ENCODE measurements at regions not wholly inside any gene's neighbourhood (a gene's known extent, or its start where the extent isn't known, plus 50 kb on each side); places are given as distances from the start of the nearest gene placed in this dataset.

GRCh38 chr5:8663374-8663773, 794.4 kb downstream of the MTRR start:
- H3K36me3 ChIP-seq (ENCODE audit: insufficient read depth, low read length) = no peaks in the 10 kb centered on the region

GRCh38 chr5:8675182-8675581, 806.2 kb downstream of the MTRR start:
- no peak for TF ChIP-seq REST (IDR thresholded peaks at IDR 0.05; ENCODE audit: borderline replicate concordance)
- TF ChIP-seq MXI1 (conservative IDR thresholded peaks at IDR 0.05; ENCODE audit: poor library complexity, severe bottlenecking) = no peak
- no peak for TF ChIP-seq POLR2AphosphoS5 (IDR thresholded peaks at IDR 0.05)
- TF ChIP-seq TAF1 (IDR thresholded peaks at IDR 0.05; ENCODE audit: low read depth) = no peak
- no peak for TF ChIP-seq RAD21 (conservative IDR thresholded peaks at IDR 0.05)
- no peak for TF ChIP-seq EZH2 (IDR thresholded peaks at IDR 0.05; ENCODE audit: borderline replicate concordance, insufficient read depth, low read length, poor library complexity, severe bottlenecking)
- no peak for TF ChIP-seq SMC3 (conservative IDR thresholded peaks at IDR 0.05; ENCODE audit: poor library complexity)
- TF ChIP-seq EP300 (conservative IDR thresholded peaks at IDR 0.05; ENCODE audit: poor library complexity, severe bottlenecking) = no peak
- TF ChIP-seq, protein P1, sequence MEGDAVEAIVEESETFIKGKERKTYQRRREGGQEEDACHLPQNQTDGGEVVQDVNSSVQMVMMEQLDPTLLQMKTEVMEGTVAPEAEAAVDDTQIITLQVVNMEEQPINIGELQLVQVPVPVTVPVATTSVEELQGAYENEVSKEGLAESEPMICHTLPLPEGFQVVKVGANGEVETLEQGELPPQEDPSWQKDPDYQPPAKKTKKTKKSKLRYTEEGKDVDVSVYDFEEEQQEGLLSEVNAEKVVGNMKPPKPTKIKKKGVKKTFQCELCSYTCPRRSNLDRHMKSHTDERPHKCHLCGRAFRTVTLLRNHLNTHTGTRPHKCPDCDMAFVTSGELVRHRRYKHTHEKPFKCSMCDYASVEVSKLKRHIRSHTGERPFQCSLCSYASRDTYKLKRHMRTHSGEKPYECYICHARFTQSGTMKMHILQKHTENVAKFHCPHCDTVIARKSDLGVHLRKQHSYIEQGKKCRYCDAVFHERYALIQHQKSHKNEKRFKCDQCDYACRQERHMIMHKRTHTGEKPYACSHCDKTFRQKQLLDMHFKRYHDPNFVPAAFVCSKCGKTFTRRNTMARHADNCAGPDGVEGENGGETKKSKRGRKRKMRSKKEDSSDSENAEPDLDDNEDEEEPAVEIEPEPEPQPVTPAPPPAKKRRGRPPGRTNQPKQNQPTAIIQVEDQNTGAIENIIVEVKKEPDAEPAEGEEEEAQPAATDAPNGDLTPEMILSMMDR (IDR thresholded peaks at IDR 0.05; ENCODE audit: poor library complexity, severe bottlenecking) = no peak
- Histone ChIP-seq H4K20me1 (ENCODE audit: insufficient read depth) (no peaks in the 10 kb centered on the region), H3K79me2 (replicated peaks; ENCODE audit: insufficient read depth, low read length) (no peaks in the 10 kb centered on the region), H3K9ac (ENCODE audit: low read length) (no peak overlapping the region), H3K9me2 (ENCODE audit: insufficient read depth, low read length) (no peaks in the 10 kb centered on the region), H3K4me2 (ENCODE audit: low read length) (no peak overlapping the region), H2AFZ (ENCODE audit: low read depth, low read length) (no peak overlapping the region), H3F3A (ENCODE audit: insufficient read depth, low read length, poor library complexity, severe bottlenecking) (no peaks in the 10 kb centered on the region), H3K4me3 (ENCODE audit: low read length) (no peak overlapping the region), H3K27me3 (ENCODE audit: insufficient read depth, low read depth, low read length) (no peaks in the 10 kb centered on the region), H3K9me3 (ENCODE audit: low read length) (no peaks in the 10 kb centered on the region), H3K27ac (ENCODE audit: low read length) (no peak overlapping the region), H3K36me3 (ENCODE audit: insufficient read depth, low read length) (no peaks in the 10 kb centered on the region)

More at GRCh38 chr5:8663374-8663773, 794.4 kb downstream of the MTRR start:
- Histone ChIP-seq H3K9ac (ENCODE audit: low read length) (no peak overlapping the region), H3F3A (ENCODE audit: insufficient read depth, low read length, poor library complexity, severe bottlenecking) (no peaks in the 10 kb centered on the region), H3K27ac (ENCODE audit: low read length) (no peak overlapping the region), H3K27me3 (ENCODE audit: insufficient read depth, low read depth, low read length) (no peaks in the 10 kb centered on the region), H3K9me3 (ENCODE audit: low read length) (no peaks in the 10 kb centered on the region), H2AFZ (ENCODE audit: low read depth, low read length) (no peak overlapping the region), H3K4me3 (ENCODE audit: low read length) (no peak overlapping the region), H3K4me2 (ENCODE audit: low read length) (no peak overlapping the region), H3K79me2 (replicated peaks; ENCODE audit: insufficient read depth, low read length) (no peaks in the 10 kb centered on the region), H4K20me1 (ENCODE audit: insufficient read depth) (no peaks in the 10 kb centered on the region), H3K9me2 (ENCODE audit: insufficient read depth, low read length) (no peaks in the 10 kb centered on the region)
- no peak for TF ChIP-seq POLR2AphosphoS5 (IDR thresholded peaks at IDR 0.05)
- TF ChIP-seq REST (IDR thresholded peaks at IDR 0.05; ENCODE audit: borderline replicate concordance) = no peak
- TF ChIP-seq, protein P1 (IDR thresholded peaks at IDR 0.05; ENCODE audit: poor library complexity, severe bottlenecking) = no peak
- TF ChIP-seq EZH2 (IDR thresholded peaks at IDR 0.05; ENCODE audit: borderline replicate concordance, insufficient read depth, low read length, poor library complexity, severe bottlenecking) = no peak
- no peak for TF ChIP-seq EP300 (conservative IDR thresholded peaks at IDR 0.05; ENCODE audit: poor library complexity, severe bottlenecking)
- TF ChIP-seq TAF1 (IDR thresholded peaks at IDR 0.05; ENCODE audit: low read depth) = no peak

All from neural cell (in vitro differentiated cells).